ENCODE measurements at regions not wholly inside any gene's neighbourhood (a gene's known extent, or its start where the extent isn't known, plus 50 kb on each side); places are given as distances from the start of the nearest gene placed in this dataset.

DNA sequence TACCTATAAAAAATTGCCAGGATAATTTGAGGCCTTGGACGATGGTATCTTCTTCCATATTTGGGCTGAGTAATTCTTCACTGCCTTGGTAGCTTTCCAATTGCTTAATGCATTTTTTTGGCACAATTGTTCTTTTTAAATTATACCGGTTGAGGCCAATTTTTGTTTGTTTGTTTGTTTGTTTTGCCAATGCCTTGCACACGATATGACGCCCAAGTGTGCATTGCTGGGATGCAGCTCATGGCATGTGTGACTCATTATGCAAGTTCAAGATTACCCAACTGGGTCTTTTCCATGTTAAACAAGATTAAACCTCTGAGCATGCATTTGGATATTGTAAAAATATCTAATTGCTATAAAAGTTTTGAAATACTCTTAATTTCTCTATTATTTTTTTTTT lies 71.1 kb upstream of the KCNIP4 start:
- TF ChIP-seq, protein P1, sequence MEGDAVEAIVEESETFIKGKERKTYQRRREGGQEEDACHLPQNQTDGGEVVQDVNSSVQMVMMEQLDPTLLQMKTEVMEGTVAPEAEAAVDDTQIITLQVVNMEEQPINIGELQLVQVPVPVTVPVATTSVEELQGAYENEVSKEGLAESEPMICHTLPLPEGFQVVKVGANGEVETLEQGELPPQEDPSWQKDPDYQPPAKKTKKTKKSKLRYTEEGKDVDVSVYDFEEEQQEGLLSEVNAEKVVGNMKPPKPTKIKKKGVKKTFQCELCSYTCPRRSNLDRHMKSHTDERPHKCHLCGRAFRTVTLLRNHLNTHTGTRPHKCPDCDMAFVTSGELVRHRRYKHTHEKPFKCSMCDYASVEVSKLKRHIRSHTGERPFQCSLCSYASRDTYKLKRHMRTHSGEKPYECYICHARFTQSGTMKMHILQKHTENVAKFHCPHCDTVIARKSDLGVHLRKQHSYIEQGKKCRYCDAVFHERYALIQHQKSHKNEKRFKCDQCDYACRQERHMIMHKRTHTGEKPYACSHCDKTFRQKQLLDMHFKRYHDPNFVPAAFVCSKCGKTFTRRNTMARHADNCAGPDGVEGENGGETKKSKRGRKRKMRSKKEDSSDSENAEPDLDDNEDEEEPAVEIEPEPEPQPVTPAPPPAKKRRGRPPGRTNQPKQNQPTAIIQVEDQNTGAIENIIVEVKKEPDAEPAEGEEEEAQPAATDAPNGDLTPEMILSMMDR (IDR thresholded peaks at IDR 0.05; ENCODE audit: low read length), result no peak
- no peak for TF ChIP-seq EZH2 (IDR thresholded peaks at IDR 0.05; ENCODE audit: borderline replicate concordance, low read length)
